H1 (cell line): ENCODE measurements at regions not wholly inside any gene's neighbourhood (a gene's known extent, or its start where the extent isn't known, plus 50 kb on each side); places are given as distances from the start of the nearest gene placed in this dataset.

Experiments
- BCL11A ChIP-seq, 2 experiments: IDR thresholded peaks; one replicate each; pipeline ENCODE4 v1.6.1; 2011; ENCODE audit warnings: low read depth in 2 of 2, low read length in 2 of 2, mild to moderate bottlenecking in 2 of 2
- FOSL1 ChIP-seq: IDR thresholded peaks from 2 replicates; pipeline ENCODE4 v1.6.1; 2011; ENCODE audit warnings: mild to moderate bottlenecking, low read depth, low read length, moderate library complexity; ENCODE audit not compliant: insufficient read depth
- GTF2F1 ChIP-seq: IDR thresholded peaks from 2 replicates; pipeline ENCODE4 v1.6.1; 2012; ENCODE audit warnings: low read depth, low read length, improper control_type of control experiment, borderline replicate concordance
- KDM1A ChIP-seq: fragments of 200-600, 300-600 bp; sonication (generic); IDR thresholded peaks from 2 replicates; pipeline ENCODE4 v1.7.1; 2016; ENCODE audit warnings: mild to moderate bottlenecking, low read length, borderline replicate concordance
- KDM5A ChIP-seq: fragments of 200-600 bp; IDR thresholded peaks from 2 replicates; pipeline ENCODE4 v1.7.1; 2012; ENCODE audit warnings: mild to moderate bottlenecking, low read length, inconsistent platforms, mixed read lengths

GRCh38 chr1:194908643-194909042 lies 1699.6 kb downstream of the KCNT2 start (continued):
- TF ChIP-seq KDM1A (no peak), KDM5A (no peak), BCL11A (IDR thresholded peaks at IDR 0.05; ENCODE audit: low read depth in 2 of 2, low read length in 2 of 2) (no peak), FOSL1 (no peak), GTF2F1 (no peak)
- TF ChIP-seq, all 59 proteins: peak for 0
